Activated B cell treated with CpG ODN at 0.5 μM for 24 hours (primary cell): ENCODE measurements at regions not wholly inside any gene's neighbourhood (a gene's known extent, or its start where the extent isn't known, plus 50 kb on each side); places are given as distances from the start of the nearest gene placed in this dataset.

Experiments
- ATAC-seq: fragments of 200-7000 bp; cut with Tn5 transposase; one replicate; pipeline ENCODE4 v1.10.0; 2021; ENCODE audit warnings: low read depth, mild to moderate bottlenecking, moderate library complexity
- CTCF ChIA-PET: fragments of 350-600 bp; sonication (Branson Sonifier 250); formaldehyde crosslinking; loops from one replicate; lab custom pipeline; 2021; ENCODE audit warnings: antibody characterized with exemption; lab: Charles Lee
- POLR2A ChIA-PET: fragments of 350-600 bp; sonication (Branson Sonifier 250); formaldehyde crosslinking; loops from one replicate; lab custom pipeline; 2021; ENCODE audit warnings: antibody characterized with exemption; lab: Charles Lee
- DNase-seq: peaks from one replicate; pipeline ENCODE4 v3.0.0; 2022
- H3K27ac Mint-ChIP-seq: one replicate; pipeline ENCODE4 v1.8.0; 2020; ENCODE audit warnings: mixed read lengths
- H3K27me3 Mint-ChIP-seq: one replicate; pipeline ENCODE4 v1.8.0; 2021; ENCODE audit warnings: mixed read lengths
- H3K36me3 Mint-ChIP-seq: one replicate; pipeline ENCODE4 v1.8.0; 2021; ENCODE audit warnings: low read depth, mixed read lengths
- H3K4me1 Mint-ChIP-seq: one replicate; pipeline ENCODE4 v1.8.0; 2021; ENCODE audit warnings: mixed read lengths
- H3K4me3 Mint-ChIP-seq: one replicate; pipeline ENCODE4 v1.8.0; 2020; ENCODE audit warnings: mild to moderate bottlenecking, mixed read lengths
- H3K9me3 Mint-ChIP-seq: one replicate; pipeline ENCODE4 v1.8.0; 2020; ENCODE audit warnings: mixed read lengths
- intact Hi-C: fragments of 100-400 bp; cut with micrococcal nuclease; formaldehyde crosslinking; loops from one replicate; pipeline ENCODE4 v1.15.1; 2024
- TF ChIP-seq, protein P1 (sequence below): fragments of 200-600 bp; IDR thresholded peaks from one replicate; pipeline ENCODE4 v1.8.0; 2022; ENCODE audit warnings: antibody characterized with exemption, mild to moderate bottlenecking

DNA sequence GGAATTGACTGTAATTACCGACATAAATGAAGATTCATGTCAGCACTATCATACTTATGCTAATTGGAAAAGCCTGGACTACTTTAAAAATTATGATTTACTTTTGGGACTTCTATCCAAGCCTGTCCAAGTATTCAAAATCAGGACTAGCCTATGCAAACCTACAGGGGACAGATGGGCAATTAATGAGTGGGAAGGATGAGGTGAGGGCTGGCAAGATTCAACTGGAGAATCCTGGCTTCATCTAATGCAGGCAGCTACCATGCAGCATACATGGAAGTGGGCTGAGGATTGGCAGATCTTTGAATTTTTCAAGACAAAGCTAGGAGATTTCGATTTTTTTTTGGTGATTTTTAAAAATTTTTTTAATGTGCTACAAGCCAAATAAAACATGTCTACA, 532.6 kb downstream of the CSNK1G3 start:
- DNase-seq (no peak), ATAC-seq (no peak)
- Mint-ChIP-seq H3K9me3 (peaks cover 13% of the 10 kb centered on the region), H3K36me3 (peaks cover 5% of the 10 kb centered on the region), H3K27ac (no peak overlapping the region), H3K4me1 (peaks cover 3% of the 10 kb centered on the region), H3K27me3 (no peaks in the 10 kb centered on the region), H3K4me3 (no peak overlapping the region)
- POLR2A ChIA-PET: interaction anchor here (0.6 kb wide), 1 partner anchor 32 kb away, joined by 7 read pairs; no protein-coding TSS in a partner anchor
- TF ChIP-seq, protein P1, sequence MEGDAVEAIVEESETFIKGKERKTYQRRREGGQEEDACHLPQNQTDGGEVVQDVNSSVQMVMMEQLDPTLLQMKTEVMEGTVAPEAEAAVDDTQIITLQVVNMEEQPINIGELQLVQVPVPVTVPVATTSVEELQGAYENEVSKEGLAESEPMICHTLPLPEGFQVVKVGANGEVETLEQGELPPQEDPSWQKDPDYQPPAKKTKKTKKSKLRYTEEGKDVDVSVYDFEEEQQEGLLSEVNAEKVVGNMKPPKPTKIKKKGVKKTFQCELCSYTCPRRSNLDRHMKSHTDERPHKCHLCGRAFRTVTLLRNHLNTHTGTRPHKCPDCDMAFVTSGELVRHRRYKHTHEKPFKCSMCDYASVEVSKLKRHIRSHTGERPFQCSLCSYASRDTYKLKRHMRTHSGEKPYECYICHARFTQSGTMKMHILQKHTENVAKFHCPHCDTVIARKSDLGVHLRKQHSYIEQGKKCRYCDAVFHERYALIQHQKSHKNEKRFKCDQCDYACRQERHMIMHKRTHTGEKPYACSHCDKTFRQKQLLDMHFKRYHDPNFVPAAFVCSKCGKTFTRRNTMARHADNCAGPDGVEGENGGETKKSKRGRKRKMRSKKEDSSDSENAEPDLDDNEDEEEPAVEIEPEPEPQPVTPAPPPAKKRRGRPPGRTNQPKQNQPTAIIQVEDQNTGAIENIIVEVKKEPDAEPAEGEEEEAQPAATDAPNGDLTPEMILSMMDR: no peak
- CTCF ChIA-PET: interaction anchor here (1.0 kb wide), 1 partner anchor 13 kb away, joined by 4 read pairs; no protein-coding TSS in a partner anchor
- intact Hi-C loops: loop anchor here (1.0 kb wide), 1 partner anchor 9 kb away; no protein-coding TSS in a partner anchor

DNA sequence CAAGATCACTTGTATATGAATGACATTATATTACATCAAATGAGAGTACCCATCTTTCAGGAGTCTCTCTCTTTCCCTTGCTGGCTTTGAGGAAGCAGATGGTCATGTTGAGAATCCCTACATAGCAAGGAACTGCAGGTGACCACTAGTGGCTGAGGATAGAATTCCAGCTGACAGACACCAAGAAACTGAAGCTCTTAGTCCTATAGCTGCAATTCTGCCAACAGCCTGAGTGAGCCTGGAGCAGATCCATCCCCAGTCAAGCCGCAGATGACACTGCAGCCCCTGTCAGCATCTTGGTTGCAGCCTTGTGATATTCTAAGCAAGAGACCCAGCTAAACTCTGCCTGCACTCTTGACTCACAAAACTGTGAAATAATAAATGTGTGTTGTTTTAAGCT, 531.5 kb downstream of the CSNK1G3 start:
- TF ChIP-seq, protein P1: no peak
- ChIA-PET POLR2A (interaction anchor here (1.3 kb wide), 1 partner anchor 11 kb away, joined by 3 read pairs; no protein-coding TSS in a partner anchor), CTCF (no interaction called here)
- peaks cover 13% of the 10 kb centered on the region for H3K9me3 Mint-ChIP-seq
- no peak overlapping the region for H3K27ac Mint-ChIP-seq
- no peak overlapping the region for H3K4me3 Mint-ChIP-seq
- no peaks in the 10 kb centered on the region for H3K27me3 Mint-ChIP-seq
- ATAC-seq (no peak), DNase-seq (no peak)
- H3K36me3 Mint-ChIP-seq: peaks cover 5% of the 10 kb centered on the region
- H3K4me1 Mint-ChIP-seq: peaks cover 3% of the 10 kb centered on the region
- intact Hi-C loops: no loop called here

DNA sequence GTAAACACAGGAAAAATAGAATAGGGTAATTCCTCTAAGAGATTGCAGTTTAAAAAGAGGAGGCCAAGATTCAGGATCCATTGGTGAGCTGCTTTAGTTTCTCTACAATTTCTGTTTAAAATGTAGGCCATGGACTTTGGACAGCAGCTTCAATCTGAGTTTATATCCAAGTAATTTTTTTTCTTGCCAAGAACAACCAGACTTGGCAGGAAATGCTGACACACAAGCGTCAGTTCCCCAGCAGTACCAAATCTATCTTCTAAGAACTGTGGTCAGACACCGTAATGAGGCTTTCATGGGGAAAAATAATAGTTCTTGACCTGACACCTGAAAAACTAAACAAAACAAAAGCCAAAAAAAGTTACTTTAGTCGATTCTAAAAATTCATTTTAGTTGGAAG, 528.8 kb downstream of the CSNK1G3 start:
- TF ChIP-seq, protein P1: no peak
- Mint-ChIP-seq H3K27me3 (no peaks in the 10 kb centered on the region), H3K36me3 (peaks cover 5% of the 10 kb centered on the region), H3K9me3 (peaks cover 13% of the 10 kb centered on the region), H3K4me1 (peaks cover 21% of the 10 kb centered on the region), H3K27ac (no peak overlapping the region), H3K4me3 (no peak overlapping the region)
- intact Hi-C loops: loop anchor here (1.0 kb wide), 1 partner anchor 17 kb away; no protein-coding TSS in a partner anchor
- DNase-seq (no peak), ATAC-seq (no peak)
- POLR2A ChIA-PET: interaction anchor here (0.7 kb wide), 1 partner anchor 14 kb away, joined by 3 read pairs; no protein-coding TSS in a partner anchor
- CTCF ChIA-PET: no interaction called here

DNA sequence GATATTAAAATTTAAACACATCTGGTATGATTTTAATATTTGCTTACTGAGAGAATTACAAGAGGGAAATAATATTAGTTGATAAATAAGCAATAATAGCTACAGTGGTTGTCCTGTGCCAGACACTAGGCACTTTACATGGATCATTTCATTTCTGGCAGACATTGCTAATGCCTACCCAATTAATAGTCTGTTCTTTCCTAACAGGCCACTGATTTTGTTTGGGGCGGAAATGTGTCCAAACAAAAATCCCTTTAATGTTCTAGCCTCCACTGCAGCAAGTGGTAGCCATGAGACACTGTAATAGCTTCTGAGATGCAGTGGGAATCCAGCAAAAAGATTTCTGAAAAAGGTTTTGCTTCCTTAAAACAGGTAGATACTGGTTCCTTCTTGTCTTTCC, 527.4 kb downstream of the CSNK1G3 start:
- CTCF ChIA-PET: no interaction called here
- peaks cover 5% of the 10 kb centered on the region for H3K36me3 Mint-ChIP-seq
- H3K27me3 Mint-ChIP-seq: no peaks in the 10 kb centered on the region
- POLR2A ChIA-PET: no interaction called here
- H3K4me1 Mint-ChIP-seq: peaks cover 35% of the 10 kb centered on the region
- TF ChIP-seq, protein P1: no peak
- peaks cover 13% of the 10 kb centered on the region for H3K9me3 Mint-ChIP-seq
- no peak overlapping the region for H3K4me3 Mint-ChIP-seq
- intact Hi-C loops: loop anchor here (5.0 kb wide), 3 partner anchors 113 to 488 kb away; no protein-coding TSS in a partner anchor
- H3K27ac Mint-ChIP-seq: no peak overlapping the region
- ATAC-seq: no peak
- no peak for DNase-seq

DNA sequence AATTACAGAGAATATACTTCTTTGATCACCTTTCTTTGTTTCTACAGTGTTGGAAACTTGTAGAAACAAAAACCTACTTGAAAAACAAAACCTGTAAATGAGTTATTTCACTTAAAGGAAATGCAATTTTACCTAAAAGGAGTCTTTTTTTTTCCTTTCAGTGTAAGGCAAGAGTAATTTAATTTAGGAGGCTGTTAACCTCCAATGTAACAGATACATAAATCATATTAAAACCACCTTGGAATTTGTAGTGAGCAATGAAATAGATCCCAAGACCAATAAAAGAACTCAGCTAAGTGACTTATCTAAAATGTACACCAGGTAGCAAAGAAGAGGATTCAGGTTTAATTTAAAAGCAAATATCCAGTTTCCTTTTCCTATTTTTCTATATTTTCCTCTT, 524.8 kb downstream of the CSNK1G3 start:
- Mint-ChIP-seq H3K27me3 (no peaks in the 10 kb centered on the region), H3K4me3 (no peak overlapping the region)
- CTCF ChIA-PET: no interaction called here

More for the DNA sequence above, 524.8 kb downstream of the CSNK1G3 start:
- peaks cover 53% of the 10 kb centered on the region for H3K4me1 Mint-ChIP-seq
- peaks cover 13% of the 10 kb centered on the region for H3K9me3 Mint-ChIP-seq
- ATAC-seq: no peak
- DNase-seq: no peak
- TF ChIP-seq, protein P1: no peak
- POLR2A ChIA-PET: no interaction called here
- intact Hi-C loops: loop anchor here (5.0 kb wide), 3 partner anchors 116 to 491 kb away; no protein-coding TSS in a partner anchor
- H3K27ac Mint-ChIP-seq: no peak overlapping the region
- H3K36me3 Mint-ChIP-seq: peaks cover 5% of the 10 kb centered on the region
